Stomach (tissue), 8 donors: ENCODE measurements at regions not wholly inside any gene's neighbourhood (a gene's known extent, or its start where the extent isn't known, plus 50 kb on each side); places are given as distances from the start of the nearest gene placed in this dataset.

Source experiments
- DNase-seq, 2 donors: peaks; one replicate each; pipeline versions ENCODE4 v3.0.0 to v3.0.0-alpha.2; 2013 to 2019
- H3K27ac ChIP-seq, 5 donors: fragments of 200-600 bp in 4 of 5; sonication (generic) in 4 of 5; one replicate each; pipeline ENCODE4 v1.5.1; 2013 to 2019; ENCODE audit warnings: mild to moderate bottlenecking in 1 of 5, moderate library complexity in 1 of 5
- H3K27me3 ChIP-seq, 3 donors: fragments of 200-600 bp; sonication (generic); one replicate each; pipeline ENCODE4 v1.5.1; 2017 to 2019; ENCODE audit warnings: mixed run types in 1 of 3
- H3K36me3 ChIP-seq, 4 donors: fragments of 200-600 bp; sonication (generic); 1 replicate in 3 of 4; 2 replicates in 1 of 4; pipeline ENCODE4 v1.5.1; 2016 to 2019
- H3K4me1 ChIP-seq, 4 donors: fragments of 200-600 bp; sonication (generic); one replicate each; pipeline ENCODE4 v1.5.1; 2016 to 2019
- H3K4me3 ChIP-seq, 4 donors: fragments of 200-600 bp; sonication (generic) in 3 of 4; one replicate each; pipeline ENCODE4 v1.5.1; 2016 to 2019; ENCODE audit warnings: mild to moderate bottlenecking in 1 of 4
- H3K9me3 ChIP-seq, 4 donors: fragments of 200-600 bp; sonication (generic); one replicate each; pipeline ENCODE4 v1.5.1; 2016 to 2019
- CTCF ChIP-seq, 7 experiments: fragments of 450-650 bp in 4 of 7; fragments of 200-600 bp in 3 of 7; sonication (generic) in 3 of 7; IDR thresholded peaks; one replicate each; pipeline ENCODE4 v1.5.1; 2016 to 2019; ENCODE audit warnings: antibody characterized with exemption in 7 of 7, control low read depth in 2 of 7, mild to moderate bottlenecking in 1 of 7
- EP300 ChIP-seq: sonication (generic); formaldehyde crosslinking; IDR thresholded peaks from one replicate; pipeline ENCODE4 v1.6.1; 2017; ENCODE audit warnings: antibody characterized with exemption
- POLR2A ChIP-seq, 4 donors: fragments of 450-650 bp; IDR thresholded peaks; one replicate each; pipeline ENCODE4 v1.6.1; 2016; ENCODE audit warnings: antibody characterized with exemption in 4 of 4, control low read depth in 2 of 4, mild to moderate bottlenecking in 1 of 4, moderate library complexity in 1 of 4
- POLR2AphosphoS5 ChIP-seq, 3 donors: sonication (generic); formaldehyde crosslinking; IDR thresholded peaks; one replicate each; pipeline ENCODE4 v1.6.1; 2016; ENCODE audit warnings: antibody characterized with exemption in 3 of 3
- WGBS, 5 donors: extraction: QIAGEN DNeasy Blood & Tissue Kit in 3 of 5; methylation state at CpG; one replicate each; pipeline versions ENCODE4 v1.1.5 to v1.1.7; 2013 to 2018; 5-methylcytosine and 5-hydroxymethylcytosine counted together
- intact Hi-C: fragments of 100-400 bp; cut with DNase I; formaldehyde crosslinking; loops from one replicate; pipeline ENCODE4 v1.15.1; 2023; ENCODE audit warnings: low total_unique reads
- donor health status: healthy with polysubstance abuse.
- donor health status: Bipolar disorder and iron deficiency.
- donor health status: healthy.

- TF ChIP-seq EP300 (no peak), POLR2A (IDR thresholded peaks at IDR 0.05) (no peak), CTCF (IDR thresholded peaks at IDR 0.05) (no peak), POLR2AphosphoS5 (IDR thresholded peaks at IDR 0.05) (no peak)
- 53 to 71% (median 68%) methylated on average over 6 of the region's 6 CpGs for WGBS, 5 donors
- intact Hi-C loops = no loop called here
- peaks cover 0 to 12% (median 6%) of the 10 kb centered on the region in 4 donors for H3K9me3 ChIP-seq
- no peak overlapping the region for H3K27ac ChIP-seq
- H3K36me3 ChIP-seq = no peaks in the 10 kb centered on the region
- no peak for DNase-seq
- H3K4me3 ChIP-seq = no peak overlapping the region
- no peaks in the 10 kb centered on the region for H3K4me1 ChIP-seq
- H3K27me3 ChIP-seq = no peaks in the 10 kb centered on the region
These were observed 521.2 kb downstream of the NYAP2 start for GRCh38 chr2:225920621-225921220.

- intact Hi-C loops = no loop called here
- TF ChIP-seq POLR2A (IDR thresholded peaks at IDR 0.05) (no peak), EP300 (no peak), POLR2AphosphoS5 (IDR thresholded peaks at IDR 0.05) (no peak)
- WGBS, 5 donors = 52 to 62% (median 53%) methylated on average over 2 of the region's 2 CpGs
These were observed 517.2 kb downstream of the NYAP2 start for GRCh38 chr2:225916692-225917091.

GRCh38 chr2:225911019-225911418 lies 511.5 kb downstream of the NYAP2 start:
- no peak for TF ChIP-seq EP300
- TF ChIP-seq POLR2A (IDR thresholded peaks at IDR 0.05) = no peak
- TF ChIP-seq CTCF (IDR thresholded peaks at IDR 0.05) = no peak
- no peak for TF ChIP-seq POLR2AphosphoS5 (IDR thresholded peaks at IDR 0.05)
- DNase-seq = no peak
- Histone ChIP-seq H3K4me1 (no peaks in the 10 kb centered on the region), H3K4me3 (no peak overlapping the region), H3K27me3 (no peaks in the 10 kb centered on the region), H3K27ac (no peak overlapping the region), H3K9me3 (peaks cover 0 to 3% (median 0%) of the 10 kb centered on the region in 4 donors), H3K36me3 (no peaks in the 10 kb centered on the region)
- intact Hi-C loops = no loop called here
- WGBS, 5 donors = 82 to 87% (median 85%) methylated on average over 6 of the region's 6 CpGs

More at GRCh38 chr2:225916692-225917091, 517.2 kb downstream of the NYAP2 start:
- Histone ChIP-seq H3K27me3 (no peaks in the 10 kb centered on the region), H3K27ac (no peak overlapping the region), H3K9me3 (peaks cover 0 to 12% (median 6%) of the 10 kb centered on the region in 4 donors), H3K4me3 (no peak overlapping the region), H3K4me1 (no peaks in the 10 kb centered on the region), H3K36me3 (no peaks in the 10 kb centered on the region)
- DNase-seq = no peak

- intact Hi-C loops = no loop called here
- no peaks in the 10 kb centered on the region for H3K9me3 ChIP-seq
- H3K27me3 ChIP-seq = no peaks in the 10 kb centered on the region
- no peaks in the 10 kb centered on the region for H3K36me3 ChIP-seq
- H3K27ac ChIP-seq = no peak overlapping the region
- 60 to 79% (median 76%) methylated on average over 1 of the region's 1 CpG for WGBS, 5 donors
- H3K4me3 ChIP-seq = no peak overlapping the region
- peak in 1 of 2 donors; percentile 11 for DNase-seq
- no peak for TF ChIP-seq CTCF (IDR thresholded peaks at IDR 0.05)
- TF ChIP-seq EP300 = no peak
- no peak for TF ChIP-seq POLR2A (IDR thresholded peaks at IDR 0.05)
- TF ChIP-seq POLR2AphosphoS5 (IDR thresholded peaks at IDR 0.05) = no peak
- H3K4me1 ChIP-seq = peaks cover 0 to 6% (median 0%) of the 10 kb centered on the region in 4 donors
These were observed 495.6 kb downstream of the NYAP2 start for GRCh38 chr2:225895126-225895525.
